PC-9 (cell line): ENCODE measurements at regions not wholly inside any gene's neighbourhood (a gene's known extent, or its start where the extent isn't known, plus 50 kb on each side); places are given as distances from the start of the nearest gene placed in this dataset.

ENCODE experiments used
- CTCF ChIP-seq: fragments of 200-600 bp; sonication (generic); conservative IDR thresholded peaks from 2 replicates; pipeline ENCODE4 v1.6.1; 2017; ENCODE audit warnings: mixed run types, antibody characterized with exemption, mild to moderate bottlenecking, moderate library complexity
- EZH2 ChIP-seq: fragments of 200-600 bp; sonication (generic); IDR thresholded peaks from 2 replicates; pipeline ENCODE4 v1.8.0; 2017; ENCODE audit warnings: antibody characterized with exemption, low read depth

- TF ChIP-seq CTCF: no peak
- TF ChIP-seq EZH2: no peak
These were observed 280.6 kb upstream of the MEOX2 start for GRCh38 chr7:15967121-15967520.
